GM23338 (cell line): ENCODE measurements at regions not wholly inside any gene's neighbourhood (a gene's known extent, or its start where the extent isn't known, plus 50 kb on each side); places are given as distances from the start of the nearest gene placed in this dataset.

ENCODE experiments used
- ATAC-seq: fragments of 200-7000 bp; cut with Tn5 transposase; 3 replicates; pipeline ENCODE4 v1.9.1; 2020
- DNase-seq: peaks from one replicate; pipeline ENCODE4 v3.0.0-alpha.2; 2015; ENCODE audit warnings: low spot score
- H2AFZ ChIP-seq: fragments of 200-600 bp; sonication (generic); 2 replicates; pipeline ENCODE4 v1.8.0; 2016; ENCODE audit warnings: antibody characterized with exemption, mild to moderate bottlenecking, moderate library complexity
- H3F3A ChIP-seq: fragments of 200-600 bp; sonication (generic); replicated peaks from 2 replicates; pipeline ENCODE4 v1.8.0; 2017; ENCODE audit warnings: antibody characterized with exemption, mixed run types, low read depth
- H3K27ac ChIP-seq: fragments of 200-600 bp; sonication (generic); 2 replicates; pipeline ENCODE4 v1.6.1; 2016; ENCODE audit warnings: low read depth
- H3K27me3 ChIP-seq: fragments of 200-600 bp; sonication (generic); 2 replicates; pipeline ENCODE4 v1.8.0; 2016; ENCODE audit warnings: mild to moderate bottlenecking, mixed run types, moderate library complexity; ENCODE audit not compliant: insufficient read depth
- H3K36me3 ChIP-seq: fragments of 200-600 bp; sonication (generic); 2 replicates; pipeline ENCODE4 v1.8.0; 2016; ENCODE audit warnings: mild to moderate bottlenecking; ENCODE audit not compliant: insufficient read depth
- H3K4me1 ChIP-seq: fragments of 200-600 bp; sonication (generic); 2 replicates; pipeline ENCODE4 v1.8.0; 2016; ENCODE audit warnings: mild to moderate bottlenecking, moderate library complexity; ENCODE audit not compliant: insufficient read depth
- H3K4me2 ChIP-seq: fragments of 200-600 bp; sonication (generic); 2 replicates; pipeline ENCODE4 v1.7.1; 2017; ENCODE audit warnings: mixed run types
- H3K4me3 ChIP-seq: fragments of 200-600 bp; sonication (generic); 2 replicates; pipeline ENCODE4 v1.6.1; 2016; ENCODE audit warnings: mixed run types
- H3K79me2 ChIP-seq: fragments of 200-600 bp; sonication (generic); replicated peaks from 2 replicates; pipeline ENCODE4 v1.8.0; 2017; ENCODE audit warnings: mild to moderate bottlenecking; ENCODE audit not compliant: insufficient read depth
- H3K9me2 ChIP-seq: fragments of 200-600 bp; sonication (generic); 2 replicates; pipeline ENCODE4 v1.8.0; 2017; ENCODE audit not compliant: insufficient read depth
- H4K20me1 ChIP-seq: fragments of 200-600 bp; sonication (generic); replicated peaks from 2 replicates; pipeline ENCODE4 v1.8.0; 2017; ENCODE audit warnings: mild to moderate bottlenecking; ENCODE audit not compliant: insufficient read depth
- H3K27ac Mint-ChIP-seq: 2 replicates; pipeline ENCODE4 v1.8.0; 2020; ENCODE audit warnings: inconsistent platforms, mild to moderate bottlenecking, moderate library complexity, mixed read lengths
- H3K27me3 Mint-ChIP-seq: 3 replicates; pipeline ENCODE4 v1.8.0; 2022; ENCODE audit warnings: low read depth, mild to moderate bottlenecking, moderate library complexity, mixed read lengths, inconsistent platforms; ENCODE audit not compliant: insufficient read depth, poor library complexity
- H3K36me3 Mint-ChIP-seq: 3 replicates; pipeline ENCODE4 v1.8.0; 2021; ENCODE audit warnings: low read depth, mild to moderate bottlenecking, inconsistent platforms, moderate library complexity, mixed read lengths
- H3K4me1 Mint-ChIP-seq: 3 replicates; pipeline ENCODE4 v1.8.0; 2020; ENCODE audit warnings: mild to moderate bottlenecking, inconsistent platforms, mixed read lengths
- H3K4me3 Mint-ChIP-seq: 3 replicates; pipeline ENCODE4 v1.8.0; 2021; ENCODE audit warnings: moderate library complexity, mild to moderate bottlenecking, inconsistent platforms, mixed read lengths
- H3K9me3 Mint-ChIP-seq: 3 replicates; pipeline ENCODE4 v1.8.0; 2020; ENCODE audit warnings: moderate library complexity, mild to moderate bottlenecking, inconsistent platforms, mixed read lengths
- CREB1 ChIP-seq: fragments of 250-450 bp; sonication (Bioruptor Pico); IDR thresholded peaks from 2 replicates; pipeline ENCODE4 v1.5.0; 2020; ENCODE audit warnings: low read depth, mild to moderate bottlenecking, moderate library complexity
- ETS1 ChIP-seq: IDR thresholded peaks from 2 replicates; pipeline ENCODE4 v1.6.1; 2016; ENCODE audit warnings: antibody characterized with exemption
- JUNB ChIP-seq: IDR thresholded peaks from one replicate; pipeline ENCODE4 v1.6.1; 2016; ENCODE audit warnings: antibody characterized with exemption; ENCODE audit not compliant: unreplicated experiment
- NANOG ChIP-seq: IDR thresholded peaks from 2 replicates; pipeline ENCODE4 v1.6.1; 2016; ENCODE audit warnings: antibody characterized with exemption, borderline replicate concordance
- REST ChIP-seq: IDR thresholded peaks from one replicate; pipeline ENCODE4 v1.6.1; 2018; ENCODE audit warnings: antibody characterized with exemption; ENCODE audit not compliant: unreplicated experiment
- ZNF114 ChIP-seq: fragments of 250-450 bp; sonication (Bioruptor Pico); IDR thresholded peaks from 2 replicates; pipeline ENCODE4 v1.5.0; 2020; ENCODE audit warnings: mild to moderate bottlenecking, moderate library complexity
- ZNF331 ChIP-seq: fragments of 250-450 bp; sonication (Bioruptor Pico); IDR thresholded peaks from 2 replicates; pipeline ENCODE4 v1.5.0; 2020; ENCODE audit warnings: low read depth, mild to moderate bottlenecking, moderate library complexity
- ZNF462 ChIP-seq: fragments of 250-450 bp; sonication (Bioruptor Pico); IDR thresholded peaks from 2 replicates; pipeline ENCODE4 v1.5.0; 2020; ENCODE audit warnings: mild to moderate bottlenecking, moderate library complexity

GRCh38 chr7:33850768-33851167 is 54.6 kb upstream of the BMPER start:
- no peak overlapping the region for H3K4me3 Mint-ChIP-seq
- no peak for DNase-seq
- H3K9me3 Mint-ChIP-seq, result no peaks in the 10 kb centered on the region
- Histone ChIP-seq H3K4me1 (no peaks in the 10 kb centered on the region), H3K9me2 (peaks cover 21% of the 10 kb centered on the region), H2AFZ (no peak overlapping the region), H3K36me3 (no peaks in the 10 kb centered on the region), H3K4me3 (no peak overlapping the region), H3F3A (no peaks in the 10 kb centered on the region), H3K27me3 (no peaks in the 10 kb centered on the region), H3K79me2 (no peaks in the 10 kb centered on the region), H3K27ac (no peak overlapping the region), H3K4me2 (no peak overlapping the region), H4K20me1 (no peaks in the 10 kb centered on the region)
- TF ChIP-seq ZNF331, result no peak
- TF ChIP-seq ETS1, result no peak
- TF ChIP-seq REST, result no peak
- no peak for TF ChIP-seq NANOG
- TF ChIP-seq JUNB, result no peak
- no peak for TF ChIP-seq CREB1 (CRISPR knock-in tag)
- TF ChIP-seq ZNF462, result no peak
- no peak for TF ChIP-seq ZNF114 (CRISPR knock-in tag)
- no peak for ATAC-seq
- no peak overlapping the region for H3K27ac Mint-ChIP-seq
- peaks cover 3% of the 10 kb centered on the region for H3K27me3 Mint-ChIP-seq
- peaks cover 4% of the 10 kb centered on the region; the same call in 1 of the 3 replicates for H3K4me1 Mint-ChIP-seq
- no peaks in the 10 kb centered on the region for H3K36me3 Mint-ChIP-seq
